Smooth muscle cell (in vitro differentiated cells): ENCODE measurements at regions not wholly inside any gene's neighbourhood (a gene's known extent, or its start where the extent isn't known, plus 50 kb on each side); places are given as distances from the start of the nearest gene placed in this dataset.

Source experiments
- DNase-seq: peaks from one replicate; lab custom pipeline; 2025; ENCODE audit not compliant: unreplicated experiment; lab: John Stamatoyannopoulos, UW
- H2AFZ ChIP-seq: fragments of 200-600 bp; sonication (generic); 2 replicates; pipeline ENCODE4 v1.6.0; 2016; ENCODE audit warnings: antibody characterized with exemption, low read depth, mild to moderate bottlenecking
- H3F3A ChIP-seq: fragments of 200-600 bp; sonication (generic); 2 replicates; pipeline ENCODE4 v1.6.0; 2017; ENCODE audit warnings: antibody characterized with exemption, low read depth
- H3K27ac ChIP-seq: fragments of 200-600 bp; sonication (generic); 2 replicates; pipeline ENCODE4 v1.5.1; 2016; ENCODE audit warnings: low read depth, mild to moderate bottlenecking
- H3K27me3 ChIP-seq: fragments of 200-600 bp; sonication (generic); 2 replicates; pipeline ENCODE4 v1.6.1; 2016; ENCODE audit warnings: low read depth, mild to moderate bottlenecking
- H3K36me3 ChIP-seq: fragments of 200-600 bp; sonication (generic); 2 replicates; pipeline ENCODE4 v1.5.1; 2016; ENCODE audit warnings: low read depth
- H3K4me1 ChIP-seq: fragments of 200-600 bp; sonication (generic); 2 replicates; pipeline ENCODE4 v1.5.1; 2016; ENCODE audit warnings: low read depth
- H3K4me2 ChIP-seq: fragments of 200-600 bp; sonication (generic); 2 replicates; pipeline ENCODE4 v1.6.0; 2016; ENCODE audit warnings: mild to moderate bottlenecking
- H3K4me3 ChIP-seq: fragments of 200-600 bp; sonication (generic); 2 replicates; pipeline ENCODE4 v1.5.1; 2016; ENCODE audit warnings: mild to moderate bottlenecking
- H3K79me2 ChIP-seq: fragments of 200-600 bp; sonication (generic); 2 replicates; pipeline ENCODE4 v1.6.0; 2016; ENCODE audit warnings: low read depth, mild to moderate bottlenecking
- H3K9ac ChIP-seq: fragments of 200-600 bp; sonication (generic); 2 replicates; pipeline ENCODE4 v1.6.0; 2016; ENCODE audit warnings: low read depth
- H3K9me3 ChIP-seq: fragments of 200-600 bp; sonication (generic); replicated peaks from 2 replicates; pipeline ENCODE4 v1.5.1; 2016; ENCODE audit warnings: low read depth
- H4K20me1 ChIP-seq: fragments of 200-600 bp; sonication (generic); 2 replicates; pipeline ENCODE4 v1.6.0; 2016; ENCODE audit warnings: low read depth
- WGBS: methylation state at CpG from one replicate; pipeline ENCODE4 v1.1.7; 2016; ENCODE audit warnings: low lambda C conversion rate; 5-methylcytosine and 5-hydroxymethylcytosine counted together
- TF ChIP-seq, protein P1 (sequence below): fragments of 200-600 bp; sonication (generic); IDR thresholded peaks from 2 replicates; pipeline ENCODE4 v1.5.1; 2017; ENCODE audit warnings: borderline replicate concordance, mild to moderate bottlenecking, antibody characterized with exemption; ENCODE audit not compliant: insufficient read depth, poor library complexity, severe bottlenecking

DNA sequence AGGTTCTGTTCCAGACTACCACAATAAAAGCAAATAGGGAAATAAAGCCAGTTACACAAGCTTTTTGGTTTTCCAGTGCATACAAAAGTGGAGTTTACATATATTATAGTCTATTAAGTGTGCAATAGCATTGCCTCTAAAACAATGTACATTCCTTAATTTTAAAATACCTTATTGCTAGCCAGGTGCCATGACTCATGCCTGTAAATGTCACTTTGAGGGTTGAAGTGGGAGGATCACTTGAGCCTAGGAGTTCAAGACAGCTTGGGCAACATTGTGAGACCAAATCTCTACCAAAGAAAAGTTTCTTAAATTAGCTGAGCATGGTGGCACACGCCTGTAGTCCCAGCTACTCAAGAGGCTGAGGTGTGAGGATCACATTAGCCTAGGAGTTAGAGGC lies 52.9 kb upstream of the IMP4 start:
- H3K36me3 ChIP-seq, result no peaks in the 10 kb centered on the region
- H3K79me2 ChIP-seq, result no peaks in the 10 kb centered on the region
- no peaks in the 10 kb centered on the region for H3K4me1 ChIP-seq
- H4K20me1 ChIP-seq, result no peaks in the 10 kb centered on the region
- no peak for DNase-seq
- no peaks in the 10 kb centered on the region for H3K9me3 ChIP-seq
- no peak overlapping the region for H3K9ac ChIP-seq
- H3K27me3 ChIP-seq, result no peaks in the 10 kb centered on the region
- no peak overlapping the region for H2AFZ ChIP-seq
- H3K4me2 ChIP-seq, result no peak overlapping the region
- 81% methylated on average over 1 of the region's 1 CpG for WGBS
- H3K27ac ChIP-seq, result no peak overlapping the region
- no peak overlapping the region for H3K4me3 ChIP-seq
- TF ChIP-seq, protein P1, sequence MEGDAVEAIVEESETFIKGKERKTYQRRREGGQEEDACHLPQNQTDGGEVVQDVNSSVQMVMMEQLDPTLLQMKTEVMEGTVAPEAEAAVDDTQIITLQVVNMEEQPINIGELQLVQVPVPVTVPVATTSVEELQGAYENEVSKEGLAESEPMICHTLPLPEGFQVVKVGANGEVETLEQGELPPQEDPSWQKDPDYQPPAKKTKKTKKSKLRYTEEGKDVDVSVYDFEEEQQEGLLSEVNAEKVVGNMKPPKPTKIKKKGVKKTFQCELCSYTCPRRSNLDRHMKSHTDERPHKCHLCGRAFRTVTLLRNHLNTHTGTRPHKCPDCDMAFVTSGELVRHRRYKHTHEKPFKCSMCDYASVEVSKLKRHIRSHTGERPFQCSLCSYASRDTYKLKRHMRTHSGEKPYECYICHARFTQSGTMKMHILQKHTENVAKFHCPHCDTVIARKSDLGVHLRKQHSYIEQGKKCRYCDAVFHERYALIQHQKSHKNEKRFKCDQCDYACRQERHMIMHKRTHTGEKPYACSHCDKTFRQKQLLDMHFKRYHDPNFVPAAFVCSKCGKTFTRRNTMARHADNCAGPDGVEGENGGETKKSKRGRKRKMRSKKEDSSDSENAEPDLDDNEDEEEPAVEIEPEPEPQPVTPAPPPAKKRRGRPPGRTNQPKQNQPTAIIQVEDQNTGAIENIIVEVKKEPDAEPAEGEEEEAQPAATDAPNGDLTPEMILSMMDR, result no peak
- no peaks in the 10 kb centered on the region for H3F3A ChIP-seq

DNA sequence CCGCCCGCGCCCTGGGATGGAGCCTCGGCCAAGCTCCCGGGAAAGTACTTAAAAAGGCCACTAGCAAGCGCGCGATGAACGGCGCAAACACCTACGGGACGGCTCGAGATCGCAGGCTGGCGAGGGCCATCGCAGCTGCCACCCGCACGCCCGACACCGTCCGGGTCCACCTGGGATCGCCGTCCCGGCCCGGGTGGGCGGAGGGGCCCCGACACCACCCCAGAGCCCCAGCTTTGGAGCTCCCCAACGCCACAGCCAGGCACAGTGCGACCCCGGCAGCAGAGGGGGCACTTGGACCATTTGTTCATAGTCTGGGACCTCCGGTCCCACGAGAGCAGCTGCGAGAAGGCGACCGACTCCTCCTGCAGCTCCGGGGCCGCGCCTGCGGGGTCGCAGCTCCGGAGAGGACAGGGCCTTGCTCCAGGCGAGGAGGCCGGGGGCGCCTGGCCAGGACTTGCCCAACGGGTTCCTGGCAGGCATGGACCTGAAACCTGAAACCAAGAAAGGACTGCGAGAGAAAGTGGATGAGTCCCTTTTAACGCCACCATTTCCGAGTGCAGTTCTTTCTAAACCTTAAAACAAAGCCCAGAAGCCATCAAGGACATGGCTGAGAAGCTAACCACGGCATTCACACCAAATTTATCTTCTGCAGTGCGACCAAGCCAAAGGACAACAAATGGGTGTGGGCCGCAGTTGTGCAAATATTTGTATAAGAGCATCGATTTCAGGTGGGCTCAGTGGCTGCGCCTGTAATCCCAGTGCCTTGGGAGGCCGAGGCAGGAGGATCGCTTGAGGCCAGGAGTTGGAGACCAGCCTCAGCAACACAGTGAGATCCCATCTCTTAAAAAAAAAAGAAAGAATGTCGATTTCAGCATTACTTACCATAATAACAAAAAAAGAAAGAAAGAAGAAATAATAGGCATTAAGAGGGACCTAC lies 54.0 kb upstream of the IMP4 start:
- Histone ChIP-seq H3K9me3 (no peaks in the 10 kb centered on the region), H2AFZ (peak overlapping the region; percentile 82), H3K4me1 (no peaks in the 10 kb centered on the region), H3K9ac (no peak overlapping the region), H4K20me1 (no peaks in the 10 kb centered on the region), H3K27ac (no peak overlapping the region), H3K36me3 (no peaks in the 10 kb centered on the region), H3K4me2 (peak overlapping the region; percentile 78), H3K4me3 (peak overlapping the region; percentile 41), H3F3A (no peaks in the 10 kb centered on the region), H3K79me2 (no peaks in the 10 kb centered on the region), H3K27me3 (no peaks in the 10 kb centered on the region)
- TF ChIP-seq, protein P1, result peak; percentile 39
- DNase-seq, result no peak
- WGBS, result 57% methylated on average over 56 of the region's 56 CpGs

DNA sequence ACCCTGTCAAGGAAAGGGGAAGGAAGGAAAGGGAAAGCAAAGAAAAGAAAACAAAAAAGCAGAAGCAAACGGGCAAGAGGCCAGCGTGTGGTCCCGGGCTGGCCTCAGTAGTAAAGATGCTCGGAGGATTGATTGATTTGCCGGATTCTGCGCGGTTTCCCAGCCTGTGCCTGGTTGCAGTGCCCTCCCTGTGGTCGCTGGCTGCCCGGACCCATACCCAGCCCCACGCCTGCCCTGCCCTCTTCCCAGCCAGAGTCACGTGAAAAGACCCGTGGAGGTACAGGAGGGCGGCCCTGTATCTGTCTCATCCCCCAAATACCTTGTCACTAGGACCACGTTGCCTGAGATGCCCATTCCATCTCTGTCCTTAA lies 55.1 kb upstream of the IMP4 start:
- no peak overlapping the region for H3K4me2 ChIP-seq
- no peaks in the 10 kb centered on the region for H3K27me3 ChIP-seq
- no peak for DNase-seq
- H3K4me1 ChIP-seq, result no peaks in the 10 kb centered on the region
- H3K36me3 ChIP-seq, result no peaks in the 10 kb centered on the region
- TF ChIP-seq, protein P1, result no peak
- no peak overlapping the region for H3K9ac ChIP-seq
- 90% methylated on average over 14 of the region's 14 CpGs for WGBS
- H3K9me3 ChIP-seq, result no peaks in the 10 kb centered on the region
- H3F3A ChIP-seq, result no peaks in the 10 kb centered on the region
- no peak overlapping the region for H2AFZ ChIP-seq
- H3K4me3 ChIP-seq, result no peak overlapping the region
- H4K20me1 ChIP-seq, result no peaks in the 10 kb centered on the region
- H3K27ac ChIP-seq, result no peak overlapping the region
- no peaks in the 10 kb centered on the region for H3K79me2 ChIP-seq
